Thoracic aorta (tissue), 2 donors: ENCODE measurements at regions not wholly inside any gene's neighbourhood (a gene's known extent, or its start where the extent isn't known, plus 50 kb on each side); places are given as distances from the start of the nearest gene placed in this dataset.

Experiments used
- ATAC-seq: fragments of 150-250 bp; one replicate; pipeline ENCODE4 v1.8.0; 2017; ENCODE audit warnings: low read depth; ENCODE audit not compliant: insufficient number of reproducible peaks, low FRiP score
- DNase-seq: peaks from one replicate; pipeline ENCODE4 v3.0.0-alpha.2; 2020; ENCODE audit warnings: low spot score
- H3K27ac ChIP-seq, 2 donors: fragments of 200-600 bp; sonication (generic); 1 replicate in 1 of 2; 2 replicates in 1 of 2; pipeline ENCODE4 v1.5.1; 2016; ENCODE audit warnings: mild to moderate bottlenecking in 2 of 2, moderate library complexity in 2 of 2
- H3K27me3 ChIP-seq: fragments of 200-600 bp; sonication (generic); replicated peaks from 2 replicates; pipeline ENCODE4 v1.6.0; 2016; ENCODE audit warnings: mild to moderate bottlenecking; ENCODE audit not compliant: insufficient read depth
- H3K36me3 ChIP-seq: fragments of 200-600 bp; sonication (generic); one replicate; pipeline ENCODE4 v1.5.1; 2016
- H3K4me1 ChIP-seq, 2 donors: fragments of 200-600 bp; sonication (generic); 1 replicate in 1 of 2; 2 replicates in 1 of 2; pipeline versions ENCODE4 v1.5.1 to v1.6.0; 2016; ENCODE audit warnings: low read depth in 2 of 2, mild to moderate bottlenecking in 1 of 2; ENCODE audit not compliant: control insufficient read depth in 1 of 2
- H3K4me3 ChIP-seq: fragments of 200-600 bp; sonication (generic); 2 replicates; pipeline ENCODE4 v1.5.1; 2016; ENCODE audit warnings: mild to moderate bottlenecking
- H3K9me3 ChIP-seq: fragments of 200-600 bp; sonication (generic); 2 replicates; pipeline ENCODE4 v1.5.1; 2016
- CTCF ChIP-seq: fragments of 200-600 bp; sonication (generic); IDR thresholded peaks from one replicate; pipeline ENCODE4 v1.5.1; 2019; ENCODE audit warnings: antibody characterized with exemption

DNA sequence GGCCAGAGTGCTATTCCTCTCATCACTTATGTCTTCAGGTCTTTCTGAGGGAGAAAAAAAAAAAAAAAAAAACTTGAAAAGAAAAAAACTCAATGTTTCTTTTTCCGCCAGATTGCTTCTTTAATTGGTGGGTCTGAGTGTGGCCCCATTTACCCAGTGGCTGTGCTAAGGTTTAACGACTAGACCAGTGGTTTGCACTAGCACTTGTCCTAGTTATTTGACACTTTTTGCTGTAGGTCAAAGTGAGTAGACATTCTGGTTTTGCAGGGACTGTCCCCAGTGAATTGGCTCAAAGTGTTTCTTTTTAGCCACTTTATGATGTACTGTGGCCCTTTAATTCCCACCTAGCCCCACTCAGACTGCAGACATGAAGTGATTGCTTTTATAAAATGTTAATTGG lies 273.3 kb downstream of the PTEN start:
- no peak for ATAC-seq
- no peaks in the 10 kb centered on the region for H3K27me3 ChIP-seq
- TF ChIP-seq CTCF = no peak

GRCh38 chr10:88138319-88138848 lies 275.0 kb downstream of the PTEN start:
- TF ChIP-seq CTCF = no peak
- no peak for ATAC-seq
- Histone ChIP-seq H3K36me3 (no peaks in the 10 kb centered on the region), H3K4me3 (no peak overlapping the region), H3K27ac (no peak overlapping the region), H3K9me3 (no peaks in the 10 kb centered on the region), H3K4me1 (no peaks in the 10 kb centered on the region), H3K27me3 (no peaks in the 10 kb centered on the region)
- no peak for DNase-seq

More for the DNA sequence above, 273.3 kb downstream of the PTEN start:
- Histone ChIP-seq H3K27ac (no peak overlapping the region), H3K4me3 (no peak overlapping the region), H3K36me3 (no peaks in the 10 kb centered on the region), H3K9me3 (no peaks in the 10 kb centered on the region), H3K4me1 (peaks cover 0 to 8% of the 10 kb centered on the region in 2 donors)
- no peak for DNase-seq

DNA sequence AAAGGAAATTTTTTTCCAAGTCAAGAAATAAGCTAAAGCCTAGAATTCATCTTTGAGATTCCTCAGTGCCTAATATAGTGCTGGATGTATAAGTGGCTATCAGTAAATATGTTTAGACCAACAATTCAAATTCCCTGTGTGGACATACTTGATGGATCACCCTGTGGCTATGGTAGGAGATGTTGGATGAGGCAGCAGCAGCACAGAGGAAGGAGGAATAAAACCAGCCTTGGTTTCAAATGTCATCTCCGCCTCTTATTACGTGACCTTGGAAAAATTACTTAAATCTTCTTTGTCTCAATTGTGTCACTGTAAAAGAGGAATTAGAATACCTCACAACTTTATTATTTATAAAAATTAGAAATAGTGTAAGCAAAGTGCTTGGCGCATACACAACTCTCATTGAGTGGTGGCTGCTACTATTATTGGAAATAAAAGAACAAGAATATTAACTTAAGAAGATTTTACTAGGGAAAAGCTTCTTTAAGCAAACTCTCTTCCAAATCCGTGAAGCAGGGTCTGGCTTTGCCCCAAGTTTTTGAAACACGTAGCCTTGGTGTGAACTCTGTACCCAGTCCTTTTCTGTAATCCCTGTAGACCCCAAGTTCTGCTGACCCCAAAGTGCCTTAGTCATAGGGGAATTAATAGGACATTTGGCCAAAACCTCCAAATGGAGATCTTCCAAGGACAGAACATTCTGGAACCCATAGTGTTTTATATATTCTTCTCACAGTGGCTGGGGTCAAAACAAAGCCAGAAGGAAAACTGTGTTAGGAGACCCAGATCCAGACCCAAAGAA lies 283.8 kb downstream of the PTEN start:
- ATAC-seq = no peak
- no peak for DNase-seq
- peak overlapping the region; percentile 53 to 64 for H3K27ac ChIP-seq
- no peaks in the 10 kb centered on the region for H3K36me3 ChIP-seq
- H3K9me3 ChIP-seq = no peaks in the 10 kb centered on the region
- TF ChIP-seq CTCF = no peak
- H3K27me3 ChIP-seq = no peaks in the 10 kb centered on the region
- peak overlapping the region; percentile 22 for H3K4me3 ChIP-seq
- peaks cover 14 to 43% of the 10 kb centered on the region in 2 donors for H3K4me1 ChIP-seq

- no peak overlapping the region for H3K4me3 ChIP-seq
- DNase-seq (no peak), ATAC-seq (no peak)
- TF ChIP-seq CTCF = no peak
- no peak overlapping the region for H3K27ac ChIP-seq
- H3K4me1 ChIP-seq = peaks cover 19 to 54% of the 10 kb centered on the region in 2 donors
- no peaks in the 10 kb centered on the region for H3K27me3 ChIP-seq
- no peaks in the 10 kb centered on the region for H3K36me3 ChIP-seq
- no peaks in the 10 kb centered on the region for H3K9me3 ChIP-seq
These were observed 286.5 kb downstream of the PTEN start for GRCh38 chr10:88149906-88150305.

DNA sequence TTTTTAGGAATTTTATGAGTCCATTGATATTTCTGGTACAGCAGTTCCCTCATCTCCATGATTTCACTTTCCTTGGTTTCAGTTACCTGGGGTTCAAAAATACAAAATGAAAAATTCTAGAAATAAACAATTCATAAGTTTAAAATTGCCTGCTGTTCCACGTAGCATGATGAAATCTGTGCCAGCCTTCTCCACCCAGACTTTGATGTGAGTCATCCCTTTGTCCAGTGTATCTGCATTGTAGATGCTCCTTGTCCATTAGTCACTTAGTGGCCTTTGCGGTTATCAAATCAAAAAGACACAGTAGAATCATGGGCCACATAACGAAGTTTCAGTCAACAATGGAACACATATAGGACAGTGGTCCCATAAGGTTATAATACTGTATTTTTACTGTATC lies 286.9 kb downstream of the PTEN start:
- Histone ChIP-seq H3K36me3 (no peaks in the 10 kb centered on the region), H3K4me1 (peaks cover 19 to 54% of the 10 kb centered on the region in 2 donors), H3K9me3 (no peaks in the 10 kb centered on the region), H3K27me3 (no peaks in the 10 kb centered on the region), H3K27ac (no peak overlapping the region), H3K4me3 (no peak overlapping the region)
- no peak for TF ChIP-seq CTCF
- no peak for DNase-seq
- no peak for ATAC-seq
